GM21737 (cell line): ENCODE measurements at regions not wholly inside any gene's neighbourhood (a gene's known extent, or its start where the extent isn't known, plus 50 kb on each side); places are given as distances from the start of the nearest gene placed in this dataset.

Experiments used
- ATAC-seq: cut with Tn5 transposase; IDR thresholded peaks from one replicate; pipeline ENCODE4 v1.9.1; 2021; ENCODE audit warnings: mild to moderate bottlenecking, moderate library complexity; ENCODE audit not compliant: unreplicated experiment

DNA sequence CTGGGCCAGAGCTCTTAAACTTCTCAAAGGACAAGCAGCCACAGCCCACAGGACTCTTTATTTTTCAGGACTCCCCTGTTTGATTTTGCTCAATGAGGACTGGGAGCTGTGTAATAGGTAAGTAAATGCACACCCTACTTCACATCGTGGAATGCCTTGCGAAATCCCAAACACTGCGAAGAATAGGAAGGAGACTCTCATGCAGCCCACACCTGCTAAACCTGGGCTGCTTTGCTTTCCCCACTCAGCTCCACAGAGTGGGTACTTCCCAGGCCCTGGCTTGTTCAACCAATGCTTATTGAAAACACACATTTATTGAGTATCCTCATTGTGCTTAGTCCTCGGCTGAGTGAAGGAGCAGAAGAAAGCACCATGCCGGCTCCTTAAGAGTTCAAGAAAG, 103.3 kb upstream of the FSTL4 start:
- ATAC-seq, result no peak

- no peak for ATAC-seq
Observed at GRCh38 chr5:133715216-133715615, 102.9 kb upstream of the FSTL4 start.

DNA sequence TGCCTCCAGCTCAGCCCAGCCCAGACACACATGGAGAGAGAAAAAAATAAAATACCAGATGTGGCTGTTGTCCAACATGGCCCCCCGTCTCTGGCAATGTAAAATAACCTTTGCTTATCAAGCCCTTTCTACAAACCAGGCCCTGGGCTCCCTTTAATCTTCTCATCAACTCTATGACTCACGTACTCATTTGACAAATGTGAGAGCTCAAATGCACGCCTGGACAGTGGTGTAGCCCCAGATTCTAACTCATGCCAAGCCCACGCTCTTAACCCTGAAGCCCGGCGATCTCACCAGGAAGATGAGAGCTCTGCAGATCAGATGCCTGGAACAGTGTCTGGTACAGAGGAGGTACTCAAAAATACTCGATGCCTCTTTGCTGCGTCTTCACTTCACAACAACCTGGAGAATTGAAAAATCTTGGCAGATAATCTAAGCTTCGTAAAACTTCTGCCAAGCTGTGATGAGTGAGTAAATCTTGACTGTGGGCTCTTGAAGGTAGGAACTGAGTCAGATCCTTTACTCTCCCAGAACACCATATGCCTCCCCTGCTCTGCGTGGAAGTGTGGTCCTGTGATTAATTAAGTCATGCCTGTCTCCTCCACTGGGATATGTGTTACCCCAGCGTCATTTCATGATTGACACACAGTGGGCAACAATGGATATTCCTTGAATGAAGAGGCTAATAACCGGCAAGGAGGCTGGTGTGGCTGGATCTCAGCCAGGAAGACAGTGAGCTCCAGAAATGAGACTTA, 102.0 kb upstream of the FSTL4 start:
- ATAC-seq, result no peak

DNA sequence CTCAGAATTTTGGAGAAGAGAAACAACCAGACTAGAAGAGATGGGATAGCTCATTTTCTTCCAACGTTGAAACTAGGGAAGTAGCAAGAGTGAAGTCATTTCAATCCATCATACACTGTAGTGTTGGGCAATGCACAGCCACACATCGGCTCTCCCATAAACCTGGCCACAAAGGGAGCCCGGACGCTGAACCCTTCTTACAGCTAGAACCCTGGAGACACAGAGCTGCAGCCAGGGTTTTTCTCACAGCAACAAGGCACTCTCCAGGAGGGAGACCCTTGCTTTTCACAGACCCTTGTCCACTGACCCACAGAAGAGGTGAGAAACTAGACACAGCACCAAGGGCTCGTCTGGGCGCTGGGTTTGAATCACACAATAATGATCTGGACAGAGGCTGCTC, 101.4 kb upstream of the FSTL4 start:
- ATAC-seq, result no peak

DNA sequence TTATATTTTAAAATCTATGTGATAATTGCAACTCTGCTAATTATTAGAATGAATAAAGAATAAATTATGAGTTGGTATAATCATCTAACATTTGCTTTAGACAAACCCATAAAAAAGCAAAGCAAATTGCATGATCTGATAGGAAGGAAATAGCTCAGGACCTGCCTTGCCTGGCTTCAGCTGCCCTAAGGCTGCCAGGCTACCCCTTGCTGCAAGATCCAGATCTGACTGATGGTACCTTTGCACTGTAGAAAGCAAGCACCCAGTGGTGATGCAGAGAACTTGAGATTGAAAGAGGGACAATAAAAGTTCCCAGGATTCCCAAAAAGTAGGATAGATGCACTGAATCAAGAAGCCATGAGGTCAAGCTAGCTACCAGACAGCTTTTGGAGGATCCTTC, 100.9 kb upstream of the FSTL4 start:
- no peak for ATAC-seq

- no peak for ATAC-seq
Observed at GRCh38 chr5:133712562-133712961, 100.2 kb upstream of the FSTL4 start.

DNA sequence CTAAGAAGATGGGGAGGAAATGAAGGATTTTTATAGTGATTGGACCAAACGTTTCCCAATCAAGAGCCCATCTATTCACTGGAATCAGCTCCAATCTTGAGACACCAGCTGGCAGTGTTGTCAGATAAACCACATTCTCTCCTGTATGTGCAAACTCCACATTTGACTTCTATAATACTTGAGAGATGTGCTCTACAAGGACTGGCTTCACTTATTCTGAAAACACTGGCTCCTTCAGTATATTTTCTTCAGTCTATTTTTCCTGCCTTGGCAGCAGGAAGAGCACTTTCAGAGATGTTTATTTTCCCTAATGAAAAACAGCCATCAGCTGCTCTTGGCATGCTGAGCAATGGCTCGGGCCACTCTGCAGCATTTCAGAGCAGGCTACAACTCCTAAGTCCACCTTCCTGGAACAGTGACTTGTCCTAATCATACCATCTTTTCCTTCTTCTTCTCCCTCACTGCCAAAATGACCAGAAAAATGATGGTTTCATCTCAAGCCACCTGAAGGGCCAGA, 96.9 kb upstream of the FSTL4 start:
- ATAC-seq, result no peak

DNA sequence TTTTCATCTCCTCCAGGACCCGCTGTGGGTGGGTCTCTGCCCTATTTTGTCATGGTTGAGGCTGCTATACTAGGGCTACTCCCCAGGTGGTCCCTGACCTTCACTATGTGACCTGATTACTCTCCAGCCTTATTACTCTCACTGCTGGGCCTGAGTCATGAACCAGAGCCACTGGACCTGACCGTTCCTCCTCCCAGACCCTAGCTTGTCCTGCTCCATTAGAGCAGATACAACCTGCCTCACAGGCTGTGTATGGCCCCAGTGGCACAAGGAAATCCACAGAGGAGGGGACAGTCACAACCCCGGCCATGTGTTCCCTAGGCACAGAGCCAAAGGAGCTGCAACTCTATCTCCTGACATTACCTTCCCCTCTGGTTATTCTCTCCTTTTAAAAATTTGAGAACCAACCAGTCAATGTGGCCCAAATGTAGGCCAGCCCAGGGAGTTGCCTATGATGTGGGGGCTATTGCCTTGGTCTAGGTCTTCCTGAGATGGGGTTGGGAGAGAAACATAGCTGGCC, 96.0 kb upstream of the FSTL4 start:
- ATAC-seq, result no peak

DNA sequence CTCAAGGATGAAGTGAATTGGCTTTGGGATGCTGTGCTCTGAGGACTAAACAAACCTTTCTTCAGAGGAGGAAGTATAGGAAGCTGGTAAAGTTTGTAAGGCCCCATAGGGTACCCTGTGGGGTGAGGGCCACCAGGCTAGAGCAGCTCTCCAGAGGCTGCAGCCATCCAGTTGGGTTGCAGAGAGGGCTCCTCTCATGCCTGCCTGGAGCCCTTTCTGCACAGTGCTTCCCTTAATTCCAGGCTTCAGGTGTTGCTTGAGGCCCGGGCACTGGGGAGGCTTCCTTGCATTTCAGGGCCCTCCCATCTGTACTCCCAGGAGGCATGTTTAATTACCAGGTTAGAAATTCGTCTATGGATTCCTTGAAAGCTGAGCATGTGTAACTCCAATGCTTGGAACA, 95.3 kb upstream of the FSTL4 start:
- ATAC-seq, result no peak

DNA sequence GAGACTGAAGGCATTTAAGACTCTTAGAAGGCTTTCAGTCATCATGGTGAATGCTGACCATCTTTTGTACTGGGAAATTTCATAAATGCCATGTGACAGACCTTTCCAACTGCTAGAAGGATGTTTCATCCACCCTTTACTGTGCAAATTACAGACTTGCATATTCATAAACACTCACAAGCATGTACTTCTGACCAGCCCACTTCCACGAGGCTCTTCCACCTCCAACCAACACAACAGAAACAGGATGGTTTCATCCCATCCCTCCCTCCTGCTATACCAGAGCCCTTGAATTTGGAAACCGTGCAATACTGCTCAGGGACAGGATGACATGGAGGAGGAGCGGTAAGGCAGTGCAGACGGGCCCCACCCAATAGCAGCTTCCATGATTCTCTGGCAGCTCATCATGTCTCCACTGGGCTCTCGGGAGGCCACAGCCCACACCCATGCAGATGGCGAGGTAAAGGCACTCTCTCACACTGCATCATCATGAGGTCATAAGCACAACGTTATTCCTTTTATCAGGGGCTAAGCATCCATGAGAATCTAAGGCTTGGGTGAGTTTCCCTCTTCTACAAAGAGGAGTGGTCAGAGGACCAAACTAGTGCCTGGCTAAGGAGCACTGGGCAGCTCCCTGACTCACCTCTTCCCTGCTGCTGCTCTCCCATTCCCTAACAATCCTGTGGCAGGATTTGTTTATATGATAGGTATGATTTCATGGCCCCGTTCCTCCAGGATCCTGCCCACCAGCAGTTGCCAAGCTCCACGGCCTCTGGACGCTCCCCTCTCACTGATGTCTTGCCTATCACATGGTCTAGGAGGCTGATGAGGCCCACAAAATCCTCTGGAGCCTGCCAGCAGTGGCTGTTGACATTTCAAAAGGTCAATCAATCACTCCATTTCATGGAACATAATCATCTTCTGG, 94.4 kb upstream of the FSTL4 start:
- no peak for ATAC-seq

- ATAC-seq, result no peak
Observed at GRCh38 chr5:133705331-133705730, 93.0 kb upstream of the FSTL4 start.

DNA sequence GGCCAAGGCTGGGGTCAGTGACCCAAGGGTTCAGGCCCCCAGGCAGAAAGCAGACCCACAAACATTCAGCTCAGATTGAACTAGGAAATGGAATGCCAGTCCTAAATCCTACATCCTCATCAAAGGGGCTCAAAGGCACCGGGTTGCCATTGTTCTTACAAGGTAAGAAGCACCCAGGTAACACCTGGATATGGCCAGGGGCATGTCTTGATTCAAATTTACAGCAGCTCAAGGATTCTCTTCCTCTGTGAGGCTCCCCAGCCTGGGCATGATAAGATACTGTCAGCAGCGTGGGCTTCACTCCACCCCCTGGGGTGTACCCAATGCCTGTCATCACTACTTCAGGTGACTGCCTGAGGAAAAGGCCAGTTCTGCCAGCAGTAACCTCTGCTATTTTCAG, 92.1 kb upstream of the FSTL4 start:
- no peak for ATAC-seq

DNA sequence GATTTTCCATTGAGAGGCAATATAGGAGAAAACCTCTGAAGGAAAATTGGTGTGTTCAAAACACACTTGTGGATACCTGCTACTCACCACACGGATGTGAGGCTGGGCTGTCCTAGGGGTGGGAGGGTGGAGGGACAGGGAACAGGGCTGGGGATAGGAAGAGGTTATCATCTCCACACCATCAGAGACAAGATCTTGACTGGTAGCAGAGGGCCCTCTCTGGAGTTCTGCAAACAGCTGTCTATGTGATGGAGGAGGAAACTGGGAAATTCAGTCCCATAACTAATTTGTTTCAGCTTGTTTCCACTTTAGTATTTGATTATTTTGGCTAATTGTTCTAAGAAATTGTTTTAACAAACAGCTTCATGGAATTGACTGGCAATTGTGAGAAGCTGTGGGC, 91.6 kb upstream of the FSTL4 start:
- no peak for ATAC-seq

- ATAC-seq, result no peak
Observed at GRCh38 chr5:133702791-133703770, 90.7 kb upstream of the FSTL4 start.

DNA sequence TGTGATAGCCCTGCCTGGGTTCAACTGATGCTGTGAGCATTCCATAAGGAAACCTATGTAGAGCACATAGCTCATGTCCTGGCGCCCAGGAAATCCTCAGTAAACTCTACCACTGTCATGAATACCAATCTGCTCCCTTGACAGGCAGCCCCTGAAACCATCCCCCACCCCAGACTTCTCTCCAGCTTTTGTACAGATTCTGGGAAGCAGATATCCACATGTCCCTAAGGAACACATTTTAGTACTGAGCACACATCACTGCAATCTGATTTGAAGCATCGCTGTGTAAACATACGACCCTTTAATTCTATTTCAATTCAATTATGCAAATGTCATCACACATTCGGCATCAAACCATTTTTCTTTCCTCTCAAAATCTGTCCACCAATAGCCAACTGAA, 89.5 kb upstream of the FSTL4 start:
- ATAC-seq, result no peak

- ATAC-seq, result no peak
Observed at GRCh38 chr5:133700251-133700650, 87.9 kb upstream of the FSTL4 start.

DNA sequence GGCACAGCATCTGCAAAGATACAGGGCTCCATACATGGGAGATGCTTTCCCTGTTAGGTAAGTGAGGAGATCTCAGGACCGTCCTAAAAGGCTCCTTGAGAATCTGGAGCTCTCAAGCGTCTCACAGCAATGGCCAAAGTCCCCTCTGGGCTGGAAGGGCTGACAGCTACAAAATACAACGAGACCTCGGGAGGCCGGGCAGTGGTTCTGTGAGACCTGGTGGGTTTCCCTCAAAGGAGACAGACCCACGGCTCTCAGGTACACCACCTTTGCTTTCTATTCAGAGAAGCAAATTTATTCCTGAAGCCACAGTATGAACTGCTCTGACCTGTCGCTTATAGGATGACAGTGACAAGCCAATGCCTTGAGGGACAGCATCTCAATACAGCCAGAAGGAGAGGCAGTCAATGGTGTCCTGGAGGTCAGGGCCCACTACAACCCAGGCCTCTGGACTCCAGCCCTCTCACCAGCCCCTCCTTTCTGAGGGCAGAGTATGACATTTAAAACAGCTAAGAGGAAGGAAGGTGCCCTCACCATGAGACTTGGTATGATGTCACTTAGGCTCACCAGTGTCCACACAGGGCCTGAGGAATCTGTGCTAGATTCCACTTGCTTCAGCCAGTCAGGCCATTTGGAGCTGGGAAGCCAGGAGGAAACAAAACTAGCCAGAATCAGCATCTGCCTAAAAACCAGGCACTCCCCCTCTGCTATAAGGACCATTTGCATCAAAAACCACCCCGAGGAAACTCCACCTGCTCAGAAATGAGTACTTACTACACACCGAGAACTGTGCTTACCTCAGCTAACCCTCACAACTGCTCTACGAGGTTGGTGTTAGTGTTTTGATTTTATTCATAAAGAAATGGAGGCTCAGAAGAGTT, 86.5 kb upstream of the FSTL4 start:
- no peak for ATAC-seq

GRCh38 chr5:133698259-133698554, 85.9 kb upstream of the FSTL4 start:
- ATAC-seq, result no peak

DNA sequence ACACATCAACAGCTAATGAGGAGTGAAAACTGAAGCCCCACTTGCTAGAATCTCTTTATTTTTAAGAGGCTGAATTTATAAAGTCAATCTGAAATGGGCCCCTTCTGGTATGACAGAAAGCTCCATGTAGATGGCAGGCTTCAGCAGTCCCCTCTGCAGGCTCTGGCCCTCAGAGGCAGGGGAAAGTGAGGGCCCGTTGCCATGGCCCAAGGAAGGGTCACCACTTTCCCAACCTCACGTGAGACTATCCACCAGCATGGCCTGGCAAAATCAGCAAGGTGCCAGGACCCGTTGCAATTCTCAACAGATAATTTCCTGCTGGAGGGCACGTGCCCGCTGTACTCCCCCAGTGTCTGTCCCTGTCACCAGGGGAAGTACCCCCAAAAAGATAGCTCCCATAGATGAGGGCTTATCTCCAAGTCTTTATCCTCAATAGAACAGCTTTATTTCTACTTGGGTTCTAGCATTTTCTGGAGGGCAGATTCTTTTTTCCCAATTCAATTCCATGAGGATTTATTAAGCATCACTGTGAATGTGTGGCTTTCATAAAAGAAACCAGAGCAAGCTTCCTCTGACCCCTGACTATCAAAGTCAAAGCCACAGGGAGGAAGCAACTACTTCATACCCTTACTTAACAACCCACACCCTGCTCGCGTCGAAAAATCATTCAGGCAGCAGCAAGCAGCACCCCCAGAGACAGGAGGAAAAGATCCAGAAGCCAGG, 85.4 kb upstream of the FSTL4 start:
- ATAC-seq, result no peak
